ENCODE measurements at regions not wholly inside any gene's neighbourhood (a gene's known extent, or its start where the extent isn't known, plus 50 kb on each side); places are given as distances from the start of the nearest gene placed in this dataset.

DNA sequence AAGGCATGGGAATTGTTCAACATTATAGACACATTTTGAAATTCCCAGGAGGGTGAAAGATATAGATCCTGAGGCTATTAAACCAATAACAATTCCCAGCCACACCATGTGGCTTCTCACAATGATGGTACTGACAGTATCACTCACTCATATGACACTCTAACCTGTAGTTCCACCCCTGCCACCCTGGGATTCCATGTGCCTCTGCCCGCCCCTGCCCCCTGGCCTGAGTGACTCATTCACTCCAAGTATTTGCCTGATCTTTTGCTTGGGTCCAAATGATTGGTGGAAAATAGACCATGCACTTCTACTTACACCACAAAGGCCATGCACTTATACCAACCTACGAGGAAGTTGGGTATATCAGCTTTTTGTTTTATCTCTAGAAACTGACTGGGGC lies 305.2 kb upstream of the DAB2 start:
- DNase-seq (ENCODE audit: low read depth): no peak
- TF ChIP-seq, protein P1, sequence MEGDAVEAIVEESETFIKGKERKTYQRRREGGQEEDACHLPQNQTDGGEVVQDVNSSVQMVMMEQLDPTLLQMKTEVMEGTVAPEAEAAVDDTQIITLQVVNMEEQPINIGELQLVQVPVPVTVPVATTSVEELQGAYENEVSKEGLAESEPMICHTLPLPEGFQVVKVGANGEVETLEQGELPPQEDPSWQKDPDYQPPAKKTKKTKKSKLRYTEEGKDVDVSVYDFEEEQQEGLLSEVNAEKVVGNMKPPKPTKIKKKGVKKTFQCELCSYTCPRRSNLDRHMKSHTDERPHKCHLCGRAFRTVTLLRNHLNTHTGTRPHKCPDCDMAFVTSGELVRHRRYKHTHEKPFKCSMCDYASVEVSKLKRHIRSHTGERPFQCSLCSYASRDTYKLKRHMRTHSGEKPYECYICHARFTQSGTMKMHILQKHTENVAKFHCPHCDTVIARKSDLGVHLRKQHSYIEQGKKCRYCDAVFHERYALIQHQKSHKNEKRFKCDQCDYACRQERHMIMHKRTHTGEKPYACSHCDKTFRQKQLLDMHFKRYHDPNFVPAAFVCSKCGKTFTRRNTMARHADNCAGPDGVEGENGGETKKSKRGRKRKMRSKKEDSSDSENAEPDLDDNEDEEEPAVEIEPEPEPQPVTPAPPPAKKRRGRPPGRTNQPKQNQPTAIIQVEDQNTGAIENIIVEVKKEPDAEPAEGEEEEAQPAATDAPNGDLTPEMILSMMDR (IDR thresholded peaks at IDR 0.05; ENCODE audit: insufficient read depth, low read length): no peak

DNA sequence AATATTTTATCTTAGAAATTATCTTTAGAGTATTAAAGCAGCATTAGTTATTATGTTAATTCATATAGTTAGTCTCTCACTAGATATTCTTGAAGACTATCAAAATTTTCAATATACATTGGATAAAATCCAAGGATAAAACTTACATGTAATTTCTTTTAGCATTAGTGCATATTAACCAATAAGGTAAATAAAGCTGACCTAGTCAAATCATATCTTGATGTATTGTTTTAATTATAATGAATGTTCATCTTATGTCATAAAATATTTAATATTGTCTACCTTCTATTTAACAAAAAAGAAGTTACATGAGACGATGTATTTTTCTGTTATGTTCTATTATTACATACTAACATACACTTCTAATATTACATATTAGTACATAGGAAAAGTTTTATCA lies 301.7 kb upstream of the DAB2 start:
- TF ChIP-seq, protein P1 (IDR thresholded peaks at IDR 0.05; ENCODE audit: insufficient read depth, low read length): no peak
- no peak for DNase-seq (ENCODE audit: low read depth)

More for the DNA sequence above, 305.2 kb upstream of the DAB2 start:
- H3K4me3 ChIP-seq (ENCODE audit: low read depth, low read length): no peak overlapping the region

DNA sequence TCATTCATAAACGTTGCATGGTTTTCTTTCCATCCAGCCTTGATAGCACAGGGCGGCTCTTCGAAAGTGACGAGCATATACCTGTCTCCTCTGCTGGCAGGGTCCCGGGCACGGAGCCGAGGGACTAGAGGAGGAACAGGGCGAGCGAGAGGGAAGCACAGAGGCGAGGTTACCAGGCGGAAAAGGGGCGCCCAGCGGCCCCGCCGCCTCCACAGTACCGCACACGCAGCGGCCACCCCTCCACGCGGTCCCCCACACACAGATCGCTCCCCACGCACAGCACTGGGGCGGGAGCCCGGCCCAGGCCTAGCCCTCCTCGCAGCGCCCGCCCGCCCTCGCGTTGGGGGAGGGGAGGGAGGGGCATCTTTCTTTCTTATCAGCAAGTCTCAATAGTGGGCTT lies 296.6 kb upstream of the DAB2 start:
- TF ChIP-seq, protein P1 (IDR thresholded peaks at IDR 0.05; ENCODE audit: insufficient read depth, low read length): no peak

More for the DNA sequence above, 301.7 kb upstream of the DAB2 start:
- no peak overlapping the region for H3K4me3 ChIP-seq (ENCODE audit: low read depth, low read length)

DNA sequence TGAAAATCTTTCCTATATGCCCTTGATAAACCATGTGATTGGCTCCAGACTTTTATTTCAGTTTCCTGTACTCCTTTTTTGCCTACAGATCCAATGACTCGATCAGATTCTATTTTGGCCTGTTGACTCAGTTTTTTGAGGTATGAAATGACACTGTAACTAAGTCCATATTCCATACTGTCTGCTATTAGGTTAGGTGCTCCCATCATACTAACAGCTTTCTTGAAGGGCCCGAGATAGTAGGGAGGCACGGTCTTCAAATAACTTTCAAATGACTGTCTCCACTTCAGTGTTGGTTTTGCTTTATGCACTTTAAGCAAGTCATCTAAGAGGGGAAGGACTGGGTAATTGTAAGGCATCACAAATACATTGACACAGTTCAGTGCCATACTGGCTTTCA lies 295.4 kb upstream of the DAB2 start:
- no peak for DNase-seq (ENCODE audit: low read depth)
- H3K4me3 ChIP-seq (ENCODE audit: low read depth, low read length): no peak overlapping the region
- TF ChIP-seq, protein P1 (IDR thresholded peaks at IDR 0.05; ENCODE audit: insufficient read depth, low read length): no peak

More for the DNA sequence above, 296.6 kb upstream of the DAB2 start:
- no peak for DNase-seq (ENCODE audit: low read depth)
- H3K4me3 ChIP-seq (ENCODE audit: low read depth, low read length): no peak overlapping the region

DNA sequence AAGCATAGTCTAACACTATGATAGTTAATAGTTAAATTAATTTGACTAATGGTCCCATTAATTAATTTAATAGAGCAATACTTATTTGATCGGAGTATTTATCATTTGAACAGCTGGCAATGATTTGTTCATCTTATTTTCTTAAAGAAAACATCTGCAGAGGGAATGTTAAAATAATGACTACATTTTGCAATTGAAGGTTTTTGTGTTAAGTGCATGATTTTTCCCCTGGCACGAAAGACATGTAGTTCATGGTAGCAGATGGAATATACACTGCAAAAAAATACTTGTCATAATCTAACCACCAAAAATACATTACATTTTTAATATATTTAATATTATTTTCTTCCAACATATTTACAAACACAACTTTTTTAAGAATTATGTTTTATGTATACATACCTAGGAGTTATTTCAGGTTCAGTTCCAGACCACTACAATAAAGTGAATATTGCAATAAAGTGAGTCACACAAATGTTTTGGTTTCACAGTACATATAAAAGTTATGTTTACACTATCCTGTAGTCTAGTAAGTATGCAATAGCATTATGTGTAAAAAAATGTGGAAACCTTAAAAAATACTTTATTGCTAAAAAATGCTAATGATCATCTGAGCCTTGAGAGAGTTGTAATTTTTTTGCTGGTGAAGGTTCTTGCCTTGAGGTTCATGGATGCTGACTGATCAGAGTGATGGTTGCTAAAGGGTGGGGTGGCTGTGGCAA lies 292.6 kb upstream of the DAB2 start:
- TF ChIP-seq, protein P1 (IDR thresholded peaks at IDR 0.05; ENCODE audit: insufficient read depth, low read length): no peak
- H3K4me3 ChIP-seq (ENCODE audit: low read depth, low read length): no peak overlapping the region
- peak; percentile 12 for DNase-seq (ENCODE audit: low read depth)

DNA sequence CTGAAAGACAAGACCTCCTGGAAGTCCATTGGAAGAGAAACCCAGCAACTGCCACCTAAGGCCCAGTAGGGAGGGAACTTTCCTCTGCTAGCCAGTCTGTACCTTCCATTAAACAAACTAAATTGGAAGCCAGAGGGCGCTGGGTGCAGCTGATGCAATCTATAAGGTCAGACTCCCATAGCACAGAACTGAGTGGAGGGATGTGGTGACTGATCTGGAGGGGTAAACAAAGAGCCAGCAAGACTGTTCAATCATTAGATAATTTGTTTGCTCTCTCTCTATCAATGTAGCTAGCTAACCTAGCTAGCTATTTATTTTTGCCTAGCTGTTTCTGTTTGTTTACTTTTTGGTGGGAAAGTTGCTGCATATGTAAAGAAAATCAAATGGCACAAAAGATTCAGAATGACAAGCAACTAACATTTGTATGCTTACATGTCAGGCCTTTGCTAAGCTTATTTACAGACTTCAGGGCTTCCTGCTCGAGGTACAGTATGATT lies 291.8 kb upstream of the DAB2 start:
- peak; percentile 57 for DNase-seq (ENCODE audit: low read depth)
- TF ChIP-seq, protein P1 (IDR thresholded peaks at IDR 0.05; ENCODE audit: insufficient read depth, low read length): peak; percentile 41
- no peak overlapping the region for H3K4me3 ChIP-seq (ENCODE audit: low read depth, low read length)

Data from fibroblast of the aortic adventitia (primary cell).